NCI-H2029 (cell line): ENCODE measurements at regions not wholly inside any gene's neighbourhood (a gene's known extent, or its start where the extent isn't known, plus 50 kb on each side); places are given as distances from the start of the nearest gene placed in this dataset.
"Not testable (repeated sequence)": the region's sequence is repeated elsewhere in the genome, so short reads cannot be mapped to it uniquely, and the experiment has no call there.

ENCODE experiments used
- DNase-seq: peaks from one replicate; lab custom pipeline; 2025; lab: John Stamatoyannopoulos, UW

- DNase-seq: no peak
Measured at GRCh38 chr16:59540621-59541020, 806.5 kb upstream of the GOT2 start.

- no peak for DNase-seq
Measured at GRCh38 chr16:59535298-59535697, 801.2 kb upstream of the GOT2 start.

- no peak for DNase-seq
Measured at GRCh38 chr16:59527206-59527997, 793.3 kb upstream of the GOT2 start.

GRCh38 chr16:59522826-59523225 is 788.7 kb upstream of the GOT2 start:
- no peak for DNase-seq

- DNase-seq: not testable (repeated sequence)
Measured at GRCh38 chr16:59518721-59519120, 784.6 kb upstream of the GOT2 start.

GRCh38 chr16:59514651-59515050 is 780.5 kb upstream of the GOT2 start:
- no peak for DNase-seq

GRCh38 chr16:59510008-59510424 is 775.9 kb upstream of the GOT2 start:
- no peak for DNase-seq

GRCh38 chr16:59500601-59501000 is 766.5 kb upstream of the GOT2 start:
- no peak for DNase-seq

- no peak for DNase-seq
Measured at GRCh38 chr16:59487067-59487466, 753.0 kb upstream of the GOT2 start.

- DNase-seq: no peak
Measured at GRCh38 chr16:59484833-59485516, 750.9 kb upstream of the GOT2 start.

GRCh38 chr16:59478838-59479237 is 744.7 kb upstream of the GOT2 start:
- DNase-seq: no peak

- no peak for DNase-seq
Measured at GRCh38 chr16:59470556-59470955, 736.4 kb upstream of the GOT2 start.

GRCh38 chr16:59469266-59469665 is 735.1 kb upstream of the GOT2 start:
- no peak for DNase-seq

- DNase-seq: no peak
Measured at GRCh38 chr16:59463776-59464175, 729.7 kb upstream of the GOT2 start.

- no peak for DNase-seq
Measured at GRCh38 chr16:59459806-59460205, 725.7 kb upstream of the GOT2 start.

- DNase-seq: no peak
Measured at GRCh38 chr16:59455497-59455896, 721.4 kb upstream of the GOT2 start.

- DNase-seq: not testable (repeated sequence)
Measured at GRCh38 chr16:59450513-59450912, 716.4 kb upstream of the GOT2 start.

GRCh38 chr16:59440502-59440901 is 706.4 kb upstream of the GOT2 start:
- no peak for DNase-seq

GRCh38 chr16:59432896-59433295 is 698.8 kb upstream of the GOT2 start:
- no peak for DNase-seq

- DNase-seq: no peak
Measured at GRCh38 chr16:59432276-59432675, 698.2 kb upstream of the GOT2 start.

- DNase-seq: no peak
Measured at GRCh38 chr16:59424714-59425273, 690.7 kb upstream of the GOT2 start.

GRCh38 chr16:59411961-59412841 is 678.1 kb upstream of the GOT2 start:
- no peak for DNase-seq
